RWPE2 (cell line): ENCODE measurements at regions not wholly inside any gene's neighbourhood (a gene's known extent, or its start where the extent isn't known, plus 50 kb on each side); places are given as distances from the start of the nearest gene placed in this dataset.

ENCODE experiments used
- ATAC-seq: fragments of 200-7000 bp; cut with Tn5 transposase; 3 replicates; pipeline ENCODE4 v1.9.1; 2021; ENCODE audit warnings: low read depth
- DNase-seq: peaks from one replicate; pipeline ENCODE4 v3.0.0-alpha.2; 2020; ENCODE audit warnings: low spot score
- H3K27ac ChIP-seq: fragments of 450-650 bp; 2 replicates; pipeline ENCODE4 v1.5.1; 2017; ENCODE audit warnings: mild to moderate bottlenecking; ENCODE audit not compliant: poor library complexity, severe bottlenecking
- H3K27me3 ChIP-seq: fragments of 250-450 bp; sonication (Bioruptor Pico); 2 replicates; pipeline ENCODE4 v1.5.1; 2021; ENCODE audit warnings: mild to moderate bottlenecking, moderate library complexity; ENCODE audit not compliant: insufficient read depth, poor library complexity, severe bottlenecking
- H3K36me3 ChIP-seq: fragments of 250-450 bp; sonication (Bioruptor Pico); 2 replicates; pipeline ENCODE4 v1.5.1; 2020; ENCODE audit warnings: low read depth, mild to moderate bottlenecking, moderate library complexity
- H3K4me1 ChIP-seq: fragments of 250-450 bp; sonication (Bioruptor Pico); 2 replicates; pipeline ENCODE4 v1.5.1; 2021; ENCODE audit warnings: mild to moderate bottlenecking, moderate library complexity; ENCODE audit not compliant: insufficient read depth, poor library complexity, severe bottlenecking
- H3K4me3 ChIP-seq: fragments of 250-450 bp; sonication (Bioruptor Pico); 2 replicates; pipeline ENCODE4 v1.5.1; 2021; ENCODE audit warnings: mild to moderate bottlenecking, moderate library complexity; ENCODE audit not compliant: severe bottlenecking
- H3K9me3 ChIP-seq: fragments of 250-450 bp; sonication (Bioruptor Pico); 2 replicates; pipeline ENCODE4 v1.5.1; 2021; ENCODE audit warnings: mild to moderate bottlenecking, moderate library complexity; ENCODE audit not compliant: severe bottlenecking
- CTCF ChIP-seq: fragments of 450-650 bp; IDR thresholded peaks from one replicate; pipeline ENCODE4 v1.5.1; 2017; ENCODE audit warnings: mild to moderate bottlenecking, moderate library complexity; ENCODE audit not compliant: poor library complexity, severe bottlenecking

DNA sequence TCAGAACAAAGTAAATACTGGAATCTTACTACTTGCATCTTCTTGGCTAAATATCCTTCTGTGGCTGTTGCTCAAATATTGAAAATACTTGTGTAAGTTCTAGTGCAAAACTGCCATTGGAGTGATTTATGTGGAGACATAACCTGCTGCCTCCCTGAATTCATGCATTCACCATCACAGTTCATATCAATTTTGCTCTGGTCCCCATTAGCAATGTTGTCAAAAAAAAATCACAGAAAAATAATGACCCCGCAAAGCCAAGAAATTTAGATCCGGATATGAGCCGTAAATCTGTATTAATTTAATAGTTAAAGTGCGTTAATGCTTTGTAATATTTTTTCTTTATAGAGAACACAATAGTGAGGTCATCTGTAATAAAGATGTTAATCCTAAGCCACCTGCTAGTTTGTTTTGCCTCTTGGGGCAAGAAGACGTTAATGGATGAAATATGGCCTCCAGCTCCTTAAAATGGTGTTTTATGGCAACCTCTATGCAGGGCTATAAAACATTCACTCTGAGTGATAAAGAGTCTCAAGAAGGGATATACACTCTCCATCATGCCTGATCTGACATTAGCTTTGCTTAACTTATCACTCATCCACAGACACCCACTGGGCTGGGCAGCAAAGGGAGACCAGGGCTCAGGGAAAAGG, 255.9 kb downstream of the INSC start:
- no peaks in the 10 kb centered on the region for H3K27me3 ChIP-seq
- no peaks in the 10 kb centered on the region for H3K4me1 ChIP-seq
- H3K9me3 ChIP-seq = no peaks in the 10 kb centered on the region
- TF ChIP-seq CTCF = no peak
- ATAC-seq = no peak
- DNase-seq = no peak
- no peak overlapping the region for H3K27ac ChIP-seq
- no peak overlapping the region for H3K4me3 ChIP-seq
- H3K36me3 ChIP-seq = no peaks in the 10 kb centered on the region

DNA sequence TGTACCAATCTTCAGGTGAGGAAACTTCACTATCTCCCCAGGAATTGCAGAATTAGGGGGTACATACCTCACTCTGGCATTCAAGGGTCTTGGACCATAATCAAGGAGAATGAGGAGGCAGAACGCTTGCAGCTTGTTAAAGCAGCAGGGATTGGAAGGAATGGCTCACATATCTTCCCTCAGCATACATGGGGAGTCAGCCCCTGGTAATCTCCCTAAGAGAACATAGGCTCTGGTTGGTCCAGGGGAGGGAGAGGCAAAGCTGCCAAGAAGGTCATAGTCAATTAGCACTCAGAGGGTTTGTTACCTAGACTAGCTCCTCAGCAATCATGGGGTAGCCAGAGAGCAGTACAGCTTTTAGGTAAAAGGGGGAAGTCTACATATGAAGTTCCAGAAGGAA, 256.8 kb downstream of the INSC start:
- Histone ChIP-seq H3K27ac (no peak overlapping the region), H3K4me1 (no peaks in the 10 kb centered on the region), H3K9me3 (no peaks in the 10 kb centered on the region), H3K27me3 (no peaks in the 10 kb centered on the region), H3K36me3 (no peaks in the 10 kb centered on the region), H3K4me3 (no peak overlapping the region)
- no peak for TF ChIP-seq CTCF
- no peak for DNase-seq
- ATAC-seq = no peak

DNA sequence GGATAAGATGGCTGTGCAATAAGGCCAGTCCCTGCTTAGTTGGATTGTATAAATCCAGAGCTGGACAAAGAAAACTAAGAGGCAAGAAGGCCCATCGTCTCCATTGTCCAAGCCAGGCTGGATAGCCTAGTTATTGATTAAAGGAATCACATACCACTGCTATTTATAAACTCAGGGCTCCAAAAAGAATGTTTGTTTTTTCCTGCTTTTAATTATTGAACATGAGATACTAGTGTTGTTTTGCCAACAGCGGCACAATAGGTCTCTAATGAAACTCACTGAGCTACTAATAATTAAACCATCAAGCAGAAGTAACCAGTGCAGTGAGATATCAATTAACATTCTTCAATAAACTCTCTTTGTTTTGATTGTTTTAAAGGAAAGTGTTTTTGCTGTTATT, 259.7 kb downstream of the INSC start:
- Histone ChIP-seq H3K27ac (no peak overlapping the region), H3K36me3 (no peaks in the 10 kb centered on the region), H3K27me3 (no peaks in the 10 kb centered on the region), H3K9me3 (no peaks in the 10 kb centered on the region), H3K4me1 (no peaks in the 10 kb centered on the region), H3K4me3 (no peak overlapping the region)
- ATAC-seq (no peak), DNase-seq (no peak)
- no peak for TF ChIP-seq CTCF

GRCh38 chr11:15378941-15379340, 264.2 kb downstream of the INSC start:
- no peak for TF ChIP-seq CTCF
- Histone ChIP-seq H3K27ac (no peak overlapping the region), H3K27me3 (no peaks in the 10 kb centered on the region), H3K36me3 (no peaks in the 10 kb centered on the region), H3K4me1 (no peaks in the 10 kb centered on the region), H3K9me3 (no peaks in the 10 kb centered on the region), H3K4me3 (no peak overlapping the region)
- no peak for DNase-seq
- no peak for ATAC-seq

DNA sequence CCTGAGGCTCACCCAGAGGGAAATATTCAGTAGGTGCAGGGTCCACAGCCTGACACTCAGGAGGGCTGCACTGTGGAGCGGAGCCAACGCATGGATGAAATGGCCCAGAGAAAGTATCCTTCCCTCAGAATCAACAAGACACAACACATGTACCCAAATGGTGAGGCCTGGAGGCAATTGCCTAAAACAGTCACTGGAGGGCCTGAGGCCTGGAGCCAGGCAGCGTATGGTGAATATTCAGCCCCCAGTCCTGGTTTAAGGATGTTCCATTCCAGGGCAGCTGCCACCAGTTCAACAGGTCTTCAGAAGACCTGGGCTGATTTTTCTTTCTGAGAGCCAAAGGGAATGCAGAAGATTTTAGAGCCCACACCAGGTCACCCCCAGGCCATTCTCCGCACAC, 264.8 kb downstream of the INSC start:
- ATAC-seq (no peak), DNase-seq (no peak)
- Histone ChIP-seq H3K36me3 (no peaks in the 10 kb centered on the region), H3K27ac (no peak overlapping the region), H3K27me3 (no peaks in the 10 kb centered on the region), H3K9me3 (no peaks in the 10 kb centered on the region), H3K4me1 (no peaks in the 10 kb centered on the region), H3K4me3 (no peak overlapping the region)
- no peak for TF ChIP-seq CTCF
